Stimulated activated CD8-positive, alpha-beta memory T cell treated with anti-CD3 and anti-CD28 coated beads, Interleukin-4, amount 100 ng/mL, for 48 hours (primary cell): ENCODE measurements at regions not wholly inside any gene's neighbourhood (a gene's known extent, or its start where the extent isn't known, plus 50 kb on each side); places are given as distances from the start of the nearest gene placed in this dataset.

Experiments used
- DNase-seq: peaks from one replicate; pipeline ENCODE4 v3.0.0-alpha.2; 2020

GRCh38 chr2:23073671-23074070, 311.3 kb upstream of the KLHL29 start:
- no peak for DNase-seq

- no peak for DNase-seq
These were observed 307.4 kb upstream of the KLHL29 start for GRCh38 chr2:23077596-23077995.

- DNase-seq = no peak
These were observed 306.1 kb upstream of the KLHL29 start for GRCh38 chr2:23078784-23079434.

GRCh38 chr2:23083966-23084365, 301.0 kb upstream of the KLHL29 start:
- DNase-seq = no peak

GRCh38 chr2:23091019-23091418, 294.0 kb upstream of the KLHL29 start:
- DNase-seq = no peak

GRCh38 chr2:23091900-23092299, 293.1 kb upstream of the KLHL29 start:
- no peak for DNase-seq

GRCh38 chr2:23092831-23093230, 292.1 kb upstream of the KLHL29 start:
- no peak for DNase-seq

- no peak for DNase-seq
These were observed 291.5 kb upstream of the KLHL29 start for GRCh38 chr2:23093513-23093912.

- DNase-seq = no peak
These were observed 287.9 kb upstream of the KLHL29 start for GRCh38 chr2:23096906-23097602.

GRCh38 chr2:23100406-23100805, 284.6 kb upstream of the KLHL29 start:
- DNase-seq = no peak

GRCh38 chr2:23106242-23106785, 278.7 kb upstream of the KLHL29 start:
- DNase-seq = no peak

- no peak for DNase-seq
These were observed 277.5 kb upstream of the KLHL29 start for GRCh38 chr2:23107327-23107941.

GRCh38 chr2:23111263-23111662, 273.7 kb upstream of the KLHL29 start:
- no peak for DNase-seq

- DNase-seq = no peak
These were observed 272.5 kb upstream of the KLHL29 start for GRCh38 chr2:23112517-23112916.

- DNase-seq = no peak
These were observed 270.7 kb upstream of the KLHL29 start for GRCh38 chr2:23114299-23114698.

- DNase-seq = no peak
These were observed 266.7 kb upstream of the KLHL29 start for GRCh38 chr2:23118313-23118712.

GRCh38 chr2:23118894-23119293, 266.1 kb upstream of the KLHL29 start:
- DNase-seq = no peak

GRCh38 chr2:23120161-23120560, 264.8 kb upstream of the KLHL29 start:
- no peak for DNase-seq

GRCh38 chr2:23121968-23122648, 262.9 kb upstream of the KLHL29 start:
- no peak for DNase-seq

- no peak for DNase-seq
These were observed 262.2 kb upstream of the KLHL29 start for GRCh38 chr2:23122681-23123215.

- DNase-seq = no peak
These were observed 261.3 kb upstream of the KLHL29 start for GRCh38 chr2:23123686-23124085.

- DNase-seq = no peak
These were observed 260.7 kb upstream of the KLHL29 start for GRCh38 chr2:23124214-23124750.

- DNase-seq = no peak
These were observed 257.5 kb upstream of the KLHL29 start for GRCh38 chr2:23127465-23127864.
